Type B pancreatic cell (in vitro differentiated cells): ENCODE measurements at regions not wholly inside any gene's neighbourhood (a gene's known extent, or its start where the extent isn't known, plus 50 kb on each side); places are given as distances from the start of the nearest gene placed in this dataset.

Experiments
- DNase-seq: peaks from one replicate; pipeline ENCODE4 v3.0.0; 2021; ENCODE audit warnings: mixed read lengths; ENCODE audit not compliant: unreplicated experiment; ENCODE audit errors: extremely low spot score
- H3K27ac Mint-ChIP-seq: 2 replicates; pipeline ENCODE4 v1.8.0; 2021; ENCODE audit warnings: mild to moderate bottlenecking, mixed read lengths
- H3K27me3 Mint-ChIP-seq: 2 replicates; pipeline ENCODE4 v1.8.0; 2021; ENCODE audit warnings: mixed read lengths
- H3K36me3 Mint-ChIP-seq: 2 replicates; pipeline ENCODE4 v1.8.0; 2021; ENCODE audit warnings: mixed read lengths
- H3K4me1 Mint-ChIP-seq: one replicate; pipeline ENCODE4 v1.8.0; 2021; ENCODE audit warnings: mixed read lengths; ENCODE audit not compliant: unreplicated experiment
- H3K4me3 Mint-ChIP-seq: 2 replicates; pipeline ENCODE4 v1.8.0; 2021; ENCODE audit warnings: mild to moderate bottlenecking, mixed read lengths
- H3K9me3 Mint-ChIP-seq: 2 replicates; pipeline ENCODE4 v1.8.0; 2021; ENCODE audit warnings: mixed read lengths
- TF ChIP-seq, protein P1 (sequence below): fragments of 200-600 bp; sonication (generic); conservative IDR thresholded peaks from 2 replicates; pipeline ENCODE4 v1.5.0; 2021; ENCODE audit warnings: antibody characterized with exemption, mild to moderate bottlenecking

DNA sequence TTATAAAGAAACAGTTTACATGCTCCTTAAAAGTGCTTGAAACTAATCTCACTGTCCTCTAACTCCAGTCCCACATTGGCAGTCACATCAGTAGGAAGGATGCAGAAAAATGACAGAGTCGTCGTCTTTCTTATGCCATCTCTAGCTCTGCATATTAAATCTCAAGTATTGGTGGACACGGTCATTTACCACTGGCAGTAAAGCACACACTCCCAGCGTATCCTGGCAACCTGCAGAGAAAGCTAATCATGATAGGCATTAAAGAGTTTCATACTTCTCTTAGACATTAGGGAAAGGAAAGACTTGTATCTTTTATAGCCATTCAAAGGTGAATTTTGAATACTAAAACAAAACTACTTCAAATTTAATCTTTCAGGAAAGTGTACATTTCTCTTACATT is 202.0 kb upstream of the COBL start:
- DNase-seq = no peak
- Mint-ChIP-seq H3K4me1 (no peaks in the 10 kb centered on the region), H3K9me3 (no peaks in the 10 kb centered on the region), H3K36me3 (no peaks in the 10 kb centered on the region), H3K27ac (no peak overlapping the region), H3K27me3 (no peaks in the 10 kb centered on the region), H3K4me3 (no peak overlapping the region)
- TF ChIP-seq, protein P1, sequence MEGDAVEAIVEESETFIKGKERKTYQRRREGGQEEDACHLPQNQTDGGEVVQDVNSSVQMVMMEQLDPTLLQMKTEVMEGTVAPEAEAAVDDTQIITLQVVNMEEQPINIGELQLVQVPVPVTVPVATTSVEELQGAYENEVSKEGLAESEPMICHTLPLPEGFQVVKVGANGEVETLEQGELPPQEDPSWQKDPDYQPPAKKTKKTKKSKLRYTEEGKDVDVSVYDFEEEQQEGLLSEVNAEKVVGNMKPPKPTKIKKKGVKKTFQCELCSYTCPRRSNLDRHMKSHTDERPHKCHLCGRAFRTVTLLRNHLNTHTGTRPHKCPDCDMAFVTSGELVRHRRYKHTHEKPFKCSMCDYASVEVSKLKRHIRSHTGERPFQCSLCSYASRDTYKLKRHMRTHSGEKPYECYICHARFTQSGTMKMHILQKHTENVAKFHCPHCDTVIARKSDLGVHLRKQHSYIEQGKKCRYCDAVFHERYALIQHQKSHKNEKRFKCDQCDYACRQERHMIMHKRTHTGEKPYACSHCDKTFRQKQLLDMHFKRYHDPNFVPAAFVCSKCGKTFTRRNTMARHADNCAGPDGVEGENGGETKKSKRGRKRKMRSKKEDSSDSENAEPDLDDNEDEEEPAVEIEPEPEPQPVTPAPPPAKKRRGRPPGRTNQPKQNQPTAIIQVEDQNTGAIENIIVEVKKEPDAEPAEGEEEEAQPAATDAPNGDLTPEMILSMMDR = no peak

- no peak overlapping the region for H3K4me3 Mint-ChIP-seq
- H3K27ac Mint-ChIP-seq = no peak overlapping the region
- no peaks in the 10 kb centered on the region for H3K27me3 Mint-ChIP-seq
- TF ChIP-seq, protein P1 = no peak
- no peaks in the 10 kb centered on the region for H3K36me3 Mint-ChIP-seq
- no peaks in the 10 kb centered on the region for H3K4me1 Mint-ChIP-seq
- H3K9me3 Mint-ChIP-seq = no peaks in the 10 kb centered on the region
- no peak for DNase-seq
Observed at GRCh38 chr7:51517187-51517586, 200.6 kb upstream of the COBL start.

DNA sequence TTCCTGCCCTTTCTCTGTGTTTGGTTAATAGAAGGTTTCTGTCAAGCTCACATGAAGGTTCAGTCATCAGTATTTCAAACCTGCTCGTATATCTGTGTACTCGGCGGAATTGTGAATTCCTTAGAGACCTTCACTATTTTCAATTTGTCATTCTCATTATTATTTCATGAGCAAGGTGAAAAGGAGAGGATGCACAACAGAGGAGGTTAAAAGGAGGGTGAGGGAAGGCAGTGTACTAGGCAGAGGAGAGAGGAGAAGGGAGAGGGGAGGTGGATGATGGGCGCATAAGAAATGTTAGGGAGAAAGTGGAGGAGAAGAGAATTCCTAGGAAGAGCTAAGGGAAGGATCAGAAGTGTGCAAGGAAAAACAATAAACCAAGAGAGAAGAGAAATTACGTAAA is 185.0 kb upstream of the COBL start:
- Mint-ChIP-seq H3K27ac (no peak overlapping the region), H3K27me3 (peaks cover 3% of the 10 kb centered on the region), H3K4me3 (no peak overlapping the region), H3K9me3 (no peaks in the 10 kb centered on the region), H3K4me1 (peaks cover 9% of the 10 kb centered on the region), H3K36me3 (no peaks in the 10 kb centered on the region)
- TF ChIP-seq, protein P1 = no peak
- no peak for DNase-seq

DNA sequence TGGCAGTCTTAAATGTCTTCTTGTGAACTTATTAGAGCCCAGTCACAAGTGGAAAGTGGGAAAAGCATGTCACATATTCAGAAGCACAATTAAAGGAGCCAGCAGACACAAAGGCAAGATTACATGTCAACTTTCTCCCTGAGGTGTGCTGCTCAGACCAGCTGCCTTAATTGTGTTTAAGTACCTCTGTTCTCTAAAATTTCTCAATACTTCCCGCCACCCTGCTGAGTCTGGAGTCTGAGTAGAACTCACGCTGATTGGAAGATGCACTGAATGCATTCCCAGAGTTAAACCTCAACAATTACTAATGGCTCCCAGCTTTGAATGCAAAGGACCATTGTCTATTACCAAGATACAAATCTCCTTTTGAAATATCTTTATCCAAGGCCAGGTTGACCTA is 166.4 kb upstream of the COBL start:
- no peaks in the 10 kb centered on the region for H3K9me3 Mint-ChIP-seq
- H3K27ac Mint-ChIP-seq = no peak overlapping the region
- no peak overlapping the region for H3K4me3 Mint-ChIP-seq
- TF ChIP-seq, protein P1 = no peak
- peaks cover 5% of the 10 kb centered on the region for H3K4me1 Mint-ChIP-seq
- no peak for DNase-seq
- H3K27me3 Mint-ChIP-seq = no peaks in the 10 kb centered on the region
- no peaks in the 10 kb centered on the region for H3K36me3 Mint-ChIP-seq

DNA sequence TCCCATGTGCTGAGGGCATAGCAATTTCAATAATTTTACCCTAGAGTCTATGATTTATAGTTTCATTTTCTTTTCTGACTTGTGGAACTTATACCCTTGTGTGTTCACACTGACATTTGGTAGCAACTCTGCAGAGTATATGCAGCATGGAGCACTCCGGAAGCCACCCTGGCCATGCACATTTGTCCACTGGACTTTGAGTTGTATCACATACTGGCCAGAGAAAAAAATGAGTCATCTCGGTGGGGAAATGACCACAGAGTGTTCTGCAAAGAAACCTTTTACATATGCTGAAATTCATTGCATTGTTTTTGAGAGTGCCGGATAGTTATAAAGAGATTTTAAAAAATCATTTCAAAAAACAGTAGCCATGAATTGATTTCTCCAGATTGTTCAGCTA is 164.8 kb upstream of the COBL start:
- Mint-ChIP-seq H3K4me3 (no peak overlapping the region), H3K27me3 (no peaks in the 10 kb centered on the region), H3K36me3 (no peaks in the 10 kb centered on the region), H3K9me3 (no peaks in the 10 kb centered on the region), H3K4me1 (peaks cover 5% of the 10 kb centered on the region), H3K27ac (no peak overlapping the region)
- TF ChIP-seq, protein P1 = no peak
- DNase-seq = no peak

- TF ChIP-seq, protein P1 = no peak
- H3K36me3 Mint-ChIP-seq = no peaks in the 10 kb centered on the region
- peaks cover 10% of the 10 kb centered on the region for H3K4me1 Mint-ChIP-seq
- no peaks in the 10 kb centered on the region for H3K9me3 Mint-ChIP-seq
- no peak overlapping the region for H3K27ac Mint-ChIP-seq
- H3K4me3 Mint-ChIP-seq = no peak overlapping the region
- peaks cover 7% of the 10 kb centered on the region for H3K27me3 Mint-ChIP-seq
- DNase-seq = no peak
Observed at GRCh38 chr7:51477819-51478218, 161.2 kb upstream of the COBL start.
